GM20000 (cell line): ENCODE measurements at regions not wholly inside any gene's neighbourhood (a gene's known extent, or its start where the extent isn't known, plus 50 kb on each side); places are given as distances from the start of the nearest gene placed in this dataset.

Experiments
- DNase-seq: peaks from one replicate; pipeline ENCODE4 v3.0.0; 2012; ENCODE audit warnings: low spot score
- TF ChIP-seq, protein P1 (sequence below): IDR thresholded peaks from 2 replicates; pipeline ENCODE4 v1.5.1; 2012; ENCODE audit warnings: mild to moderate bottlenecking, control low read depth; ENCODE audit errors: extremely low read depth, missing control alignments

DNA sequence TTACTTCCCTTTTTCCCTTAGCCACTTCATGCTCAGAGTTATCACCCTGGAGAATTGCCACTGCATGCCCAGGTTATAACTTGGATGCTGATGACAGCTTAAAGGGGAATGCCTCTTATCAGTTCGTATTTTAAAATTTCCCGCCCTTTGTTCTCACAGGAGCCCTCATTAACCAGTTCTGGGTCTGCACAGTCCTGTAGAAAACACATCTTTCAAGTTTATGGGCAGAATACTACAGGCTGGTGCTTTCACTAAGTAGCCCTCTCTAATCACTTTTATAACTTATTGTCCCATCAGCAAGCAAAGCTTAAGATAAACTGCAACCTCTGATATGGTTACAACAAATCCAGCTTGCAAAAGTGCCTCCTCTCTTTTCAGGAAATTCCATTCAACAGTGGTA is 587.3 kb upstream of the UBE2E2 start:
- DNase-seq = no peak
- TF ChIP-seq, protein P1, sequence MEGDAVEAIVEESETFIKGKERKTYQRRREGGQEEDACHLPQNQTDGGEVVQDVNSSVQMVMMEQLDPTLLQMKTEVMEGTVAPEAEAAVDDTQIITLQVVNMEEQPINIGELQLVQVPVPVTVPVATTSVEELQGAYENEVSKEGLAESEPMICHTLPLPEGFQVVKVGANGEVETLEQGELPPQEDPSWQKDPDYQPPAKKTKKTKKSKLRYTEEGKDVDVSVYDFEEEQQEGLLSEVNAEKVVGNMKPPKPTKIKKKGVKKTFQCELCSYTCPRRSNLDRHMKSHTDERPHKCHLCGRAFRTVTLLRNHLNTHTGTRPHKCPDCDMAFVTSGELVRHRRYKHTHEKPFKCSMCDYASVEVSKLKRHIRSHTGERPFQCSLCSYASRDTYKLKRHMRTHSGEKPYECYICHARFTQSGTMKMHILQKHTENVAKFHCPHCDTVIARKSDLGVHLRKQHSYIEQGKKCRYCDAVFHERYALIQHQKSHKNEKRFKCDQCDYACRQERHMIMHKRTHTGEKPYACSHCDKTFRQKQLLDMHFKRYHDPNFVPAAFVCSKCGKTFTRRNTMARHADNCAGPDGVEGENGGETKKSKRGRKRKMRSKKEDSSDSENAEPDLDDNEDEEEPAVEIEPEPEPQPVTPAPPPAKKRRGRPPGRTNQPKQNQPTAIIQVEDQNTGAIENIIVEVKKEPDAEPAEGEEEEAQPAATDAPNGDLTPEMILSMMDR = no peak

DNA sequence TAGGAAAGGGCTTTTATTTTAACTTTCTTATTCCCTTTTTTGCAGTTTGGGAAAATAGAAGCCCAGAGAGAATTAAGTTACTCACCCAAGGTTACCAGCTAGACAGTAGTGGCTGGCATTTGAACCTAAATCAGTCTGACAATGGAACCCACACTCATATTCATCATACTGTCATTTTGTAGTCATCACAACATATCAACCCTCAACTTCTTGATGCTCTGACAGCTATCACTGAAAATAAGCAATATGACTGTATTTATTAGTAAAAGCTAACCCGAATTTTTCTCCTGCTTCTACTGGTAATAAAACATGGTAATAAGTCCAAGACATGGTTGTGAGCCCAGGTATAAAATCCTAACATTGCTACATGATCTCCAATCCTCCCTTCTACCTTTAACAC is 585.8 kb upstream of the UBE2E2 start:
- TF ChIP-seq, protein P1 = no peak
- DNase-seq = no peak

DNA sequence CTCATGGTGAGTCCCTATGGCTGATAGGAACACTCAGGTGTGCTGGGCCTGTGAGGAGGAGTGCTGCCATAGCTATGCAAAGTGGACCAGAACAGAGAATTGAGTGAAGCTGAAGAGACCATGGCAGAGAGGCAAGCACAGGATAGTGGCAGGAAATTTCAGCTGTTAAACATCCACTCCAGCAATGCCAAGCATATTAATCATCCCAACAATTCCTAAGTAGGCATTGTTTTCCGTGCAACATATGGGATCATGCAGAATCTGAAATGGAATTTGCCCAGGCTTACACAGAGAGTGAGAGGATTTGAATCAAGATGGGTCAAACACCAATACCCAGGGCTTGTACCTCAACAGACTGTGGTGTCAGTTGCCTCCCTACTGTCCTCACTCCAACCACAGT is 582.6 kb upstream of the UBE2E2 start:
- no peak for DNase-seq

DNA sequence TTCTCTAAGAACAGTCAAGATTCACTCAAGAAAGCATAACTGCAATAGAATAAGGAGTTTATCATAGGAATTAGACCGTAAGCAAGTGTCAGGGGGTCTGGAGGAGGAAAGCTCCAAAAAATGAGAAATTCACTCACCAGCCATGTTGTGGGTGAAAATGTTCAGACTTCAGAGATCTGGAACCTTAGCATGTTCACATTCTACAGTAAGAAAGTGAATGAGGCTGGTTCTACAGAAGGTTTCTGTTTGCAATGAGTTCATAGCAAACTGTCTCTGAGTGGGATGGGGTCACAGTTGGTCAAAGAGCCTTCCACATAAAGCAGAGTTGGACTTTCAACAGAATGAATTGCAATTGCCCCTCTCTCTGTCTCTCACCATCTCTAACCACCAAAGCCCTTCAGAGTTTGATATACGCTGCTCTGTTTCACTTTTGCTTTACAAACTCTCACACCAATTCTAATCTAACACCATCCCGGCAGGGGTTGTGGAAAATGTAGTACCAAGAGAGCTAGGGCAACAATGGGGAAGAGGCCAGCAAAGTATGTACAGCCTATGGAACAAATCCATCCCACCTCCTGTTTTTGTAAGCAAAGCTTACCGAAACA is 581.8 kb upstream of the UBE2E2 start:
- TF ChIP-seq, protein P1 = no peak
- DNase-seq = no peak

More for the DNA sequence above, 582.6 kb upstream of the UBE2E2 start:
- TF ChIP-seq, protein P1 = no peak

DNA sequence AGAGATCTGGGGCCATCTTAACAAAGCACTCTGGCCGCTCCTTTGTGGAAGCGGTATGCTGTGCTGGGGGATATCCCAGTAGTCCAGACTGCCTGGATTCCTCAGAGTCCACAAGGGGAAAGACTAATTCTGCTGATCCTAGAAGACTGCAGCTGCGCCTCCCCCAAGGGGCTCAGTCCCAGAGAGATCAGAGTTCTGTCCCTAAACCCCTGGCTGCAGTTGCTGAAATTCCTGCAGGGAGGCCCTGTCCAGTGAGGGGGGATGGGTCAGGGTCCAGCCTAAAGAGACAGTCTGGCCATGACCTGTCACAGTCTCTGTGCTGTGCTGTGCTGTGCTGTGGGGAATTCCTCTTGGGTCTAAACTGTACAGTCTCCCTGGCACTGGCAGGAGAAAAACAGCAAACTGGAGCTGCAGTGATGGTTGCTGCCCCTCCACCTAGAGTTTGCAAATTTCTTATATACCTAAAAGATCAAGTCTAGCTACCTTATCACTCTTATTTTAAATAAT is 575.1 kb upstream of the UBE2E2 start:
- DNase-seq = no peak
- TF ChIP-seq, protein P1 = no peak

DNA sequence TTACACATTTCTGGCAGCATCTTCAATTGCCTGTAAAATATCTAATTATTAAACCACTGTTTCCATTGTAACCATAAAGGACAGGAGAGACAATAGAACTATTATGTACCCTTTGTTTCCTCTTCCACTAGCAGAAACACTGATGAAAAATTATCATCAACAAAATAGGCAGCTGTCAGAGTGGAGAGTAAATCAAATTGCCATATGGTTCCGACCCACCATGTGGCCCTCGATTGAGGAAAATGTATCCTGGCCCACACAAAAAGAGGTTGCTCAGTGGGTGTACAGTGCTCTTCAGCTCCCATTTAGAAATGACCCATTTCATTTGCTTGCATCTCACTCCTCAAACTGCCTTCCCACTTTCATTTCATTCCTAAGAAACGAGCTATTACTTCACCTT is 570.6 kb upstream of the UBE2E2 start:
- TF ChIP-seq, protein P1 = no peak
- DNase-seq = no peak

DNA sequence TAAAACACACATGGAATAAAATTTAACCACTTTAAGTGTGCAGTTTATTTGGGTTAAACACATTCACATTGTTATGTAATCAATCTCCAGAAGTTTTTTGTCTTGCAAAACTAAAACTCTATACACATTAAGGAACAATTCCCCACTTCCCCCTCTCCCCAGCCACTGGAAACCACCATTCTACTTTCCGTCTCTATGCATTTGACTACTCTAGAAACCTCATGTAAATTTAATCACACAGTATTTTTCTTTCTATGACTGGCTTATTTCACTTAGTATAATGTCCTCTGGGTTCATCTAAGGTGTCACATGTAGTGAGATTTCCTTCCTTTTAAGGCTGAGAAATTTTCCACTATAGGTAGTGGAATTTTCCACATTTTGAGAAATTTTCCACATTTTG is 568.7 kb upstream of the UBE2E2 start:
- TF ChIP-seq, protein P1 = no peak
- no peak for DNase-seq
